Amniotic epithelial cell (primary cell): ENCODE measurements at regions not wholly inside any gene's neighbourhood (a gene's known extent, or its start where the extent isn't known, plus 50 kb on each side); places are given as distances from the start of the nearest gene placed in this dataset.
A peak's percentile ranks its signal among the peaks of the same experiment; 100 is the strongest.

Source experiments
- DNase-seq: peaks from one replicate; pipeline ENCODE4 v3.0.0-alpha.2; 2010; ENCODE audit warnings: low read depth

DNA sequence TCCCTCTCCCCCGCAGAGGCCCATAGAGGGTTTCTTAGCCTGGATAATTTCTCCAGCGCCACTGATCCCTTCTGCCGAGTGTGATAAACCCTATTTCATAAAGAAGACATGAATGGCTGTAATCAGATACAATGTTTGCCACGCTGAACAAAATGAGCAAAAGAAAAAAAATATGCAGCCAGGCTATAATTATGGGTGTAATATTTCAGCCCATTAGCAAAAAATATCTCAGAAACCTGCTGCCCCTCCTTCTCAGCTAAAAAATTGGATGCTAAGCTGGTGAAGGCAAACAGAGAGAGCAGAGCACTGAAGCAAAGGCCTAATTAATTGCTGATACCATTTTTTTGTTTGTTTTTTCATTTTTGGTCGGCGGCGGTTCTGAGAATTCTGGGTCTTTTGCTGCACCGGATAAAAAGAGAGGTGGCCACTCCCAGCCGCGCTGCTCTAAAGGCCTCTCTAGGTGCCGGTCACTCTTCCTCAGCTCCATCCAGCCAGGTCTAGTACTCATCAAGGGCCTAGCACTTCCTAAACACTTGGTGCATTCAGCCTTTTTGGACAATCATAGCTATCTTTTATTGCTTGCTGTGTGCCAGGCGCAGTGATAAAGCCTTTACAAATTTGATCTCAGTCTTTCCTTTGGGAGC lies 128.7 kb upstream of the TLE3 start:
- DNase-seq: no peak

DNA sequence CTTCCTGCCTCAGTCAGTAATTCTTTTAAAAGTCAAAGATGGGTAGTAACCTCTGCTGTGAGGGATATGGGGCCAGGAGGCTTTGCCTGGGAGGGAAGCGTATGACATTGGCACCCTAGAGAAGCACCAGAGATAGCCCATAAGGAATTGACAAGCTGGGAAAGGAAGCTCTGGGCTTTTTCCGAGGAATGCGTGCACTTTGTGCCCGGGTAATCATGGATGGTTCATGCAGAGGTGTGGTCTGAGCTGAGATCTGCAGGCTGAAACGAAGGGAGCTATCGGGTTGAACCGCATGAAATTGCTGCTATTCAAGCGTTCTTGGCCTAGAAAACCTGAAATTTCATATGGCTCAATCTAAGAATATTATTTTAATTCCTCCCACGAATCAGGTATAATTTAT lies 127.7 kb upstream of the TLE3 start:
- no peak for DNase-seq

DNA sequence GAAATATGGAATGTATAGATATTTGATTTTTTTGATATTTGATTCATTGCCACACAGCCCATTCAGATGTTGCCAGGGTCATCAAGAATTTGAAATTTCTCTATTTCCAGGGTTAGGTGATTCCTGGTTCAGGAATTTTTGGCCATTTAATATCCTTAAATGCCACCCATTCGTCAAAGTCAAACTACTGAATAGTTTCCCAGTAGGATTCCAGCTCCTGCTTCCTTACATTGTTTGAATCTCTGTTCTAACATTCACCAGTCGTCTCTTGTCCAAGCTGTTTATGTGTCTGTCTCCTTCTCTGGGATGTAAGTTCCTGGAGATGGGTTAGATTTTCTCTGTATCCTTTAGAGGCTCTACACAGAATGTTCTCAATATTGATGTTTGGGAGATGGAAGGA lies 124.9 kb upstream of the TLE3 start:
- DNase-seq: peak; percentile 35

DNA sequence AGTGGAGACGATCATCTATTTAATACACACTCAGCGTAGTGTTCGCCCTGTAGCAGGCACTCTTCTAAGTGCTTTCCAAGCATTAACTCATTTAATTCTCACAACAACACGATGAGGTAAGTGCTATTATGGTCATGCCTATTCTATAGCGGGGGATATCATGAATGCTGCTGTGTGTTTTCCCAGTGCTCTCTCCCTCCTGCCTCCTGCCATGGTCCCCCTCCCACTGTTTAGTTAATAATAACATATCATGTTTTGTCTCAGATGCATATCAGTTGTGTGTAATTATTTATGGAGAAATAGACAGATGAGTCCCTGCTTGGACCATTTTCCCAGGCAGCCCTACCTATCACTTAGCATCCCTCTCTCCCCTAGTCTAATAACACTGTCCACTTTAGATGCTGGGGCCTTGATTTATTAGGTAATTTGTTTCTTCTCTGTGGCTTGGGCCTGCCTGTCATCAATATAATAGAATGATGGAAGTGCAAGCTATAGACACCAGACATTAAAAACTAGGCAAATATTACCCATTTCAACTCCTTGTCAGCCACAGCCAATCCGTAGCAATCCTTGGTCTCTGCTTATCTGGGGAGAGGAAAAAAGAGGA lies 122.9 kb upstream of the TLE3 start:
- DNase-seq: no peak

DNA sequence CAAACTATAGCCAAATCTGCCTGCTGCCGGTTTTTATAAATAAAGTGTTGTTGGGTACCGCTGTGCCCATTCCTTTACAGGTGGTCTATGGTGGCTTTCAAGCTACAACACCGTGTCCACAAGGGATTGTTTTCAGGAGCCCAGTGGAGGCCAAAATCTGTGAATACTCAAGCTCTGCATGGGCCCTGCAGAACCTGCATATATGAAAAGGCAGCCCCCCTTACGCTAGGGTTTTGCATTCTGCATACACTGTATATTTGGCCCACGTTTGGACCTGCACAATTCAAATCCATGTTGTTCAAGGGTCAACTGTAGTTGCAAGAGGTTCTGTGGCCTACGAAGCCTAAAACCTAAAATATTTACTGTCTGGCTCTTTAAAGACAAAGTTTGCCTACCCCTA lies 122.2 kb upstream of the TLE3 start:
- no peak for DNase-seq

DNA sequence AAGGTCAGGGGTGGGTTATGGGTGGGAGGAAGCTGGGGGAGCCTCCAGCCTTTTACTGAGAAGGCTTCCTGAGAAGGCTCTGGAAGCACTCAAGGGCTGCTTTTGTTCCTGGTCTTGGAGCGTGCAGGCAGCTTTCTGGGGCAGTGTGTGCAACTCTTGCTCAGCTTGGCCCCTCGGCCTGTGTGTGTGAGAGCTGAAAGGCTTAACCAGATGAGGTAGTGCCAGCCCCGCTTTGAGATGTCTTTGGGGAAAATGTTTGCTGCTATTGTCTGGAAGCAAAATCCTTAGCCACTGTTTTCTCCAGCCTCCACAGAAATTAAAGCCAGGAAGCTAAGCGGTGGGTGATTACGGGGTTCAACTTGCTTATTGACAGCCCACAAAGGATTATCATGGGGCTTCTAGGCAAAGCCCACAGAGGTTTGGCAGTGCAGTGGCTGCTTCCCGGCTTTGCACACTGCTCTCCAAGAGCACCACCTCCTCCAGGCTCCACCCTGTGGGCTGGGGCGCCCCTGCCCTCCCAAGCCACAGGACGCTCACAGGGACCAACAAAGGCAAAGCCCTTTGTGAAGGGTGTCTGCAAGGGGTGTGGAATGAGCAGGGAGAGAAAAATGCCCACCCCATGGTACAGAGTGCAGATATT lies 121.7 kb upstream of the TLE3 start:
- no peak for DNase-seq

DNA sequence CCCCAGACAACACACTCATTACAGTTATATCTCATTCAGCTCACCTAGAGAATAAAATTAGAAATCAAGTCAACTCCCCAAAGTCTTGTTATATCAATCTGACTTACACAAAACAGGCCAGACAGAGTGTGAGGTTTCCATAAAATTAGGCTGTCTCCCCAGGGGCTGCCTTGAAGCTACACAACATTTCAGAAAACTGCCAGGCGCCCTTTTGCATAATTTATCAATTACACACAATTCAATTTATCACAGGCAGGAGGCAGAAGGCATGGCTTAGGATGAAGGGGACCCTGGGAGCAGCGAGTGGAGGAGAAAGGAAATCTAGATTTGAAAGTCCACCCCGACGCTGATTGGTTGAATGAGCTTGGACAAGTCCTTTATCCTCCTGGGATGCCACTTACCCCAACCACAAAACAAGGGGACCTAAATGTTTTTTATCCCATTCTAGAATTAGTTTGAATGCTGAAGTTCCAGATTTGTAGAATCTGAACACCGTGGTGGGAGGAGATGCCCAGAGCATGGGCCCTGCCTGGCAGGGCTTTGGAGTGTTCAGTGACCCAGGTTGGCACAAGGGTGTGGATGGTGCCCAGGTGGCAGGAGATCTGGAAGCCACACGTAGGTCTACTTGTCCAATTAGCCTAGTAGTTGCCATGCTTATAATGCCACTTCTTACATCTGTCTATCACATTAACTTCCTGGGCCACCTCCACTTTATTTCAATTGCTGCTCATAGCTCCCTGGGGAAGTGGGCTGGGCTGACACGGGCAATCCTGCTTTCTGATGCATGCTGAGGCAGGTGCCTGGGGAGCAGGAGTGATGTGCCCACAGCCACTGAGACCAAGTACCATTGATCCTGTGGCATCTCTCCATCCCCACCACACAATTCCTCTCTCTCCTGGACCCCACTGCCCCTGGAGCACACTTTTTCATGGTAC lies 119.8 kb upstream of the TLE3 start:
- no peak for DNase-seq

DNA sequence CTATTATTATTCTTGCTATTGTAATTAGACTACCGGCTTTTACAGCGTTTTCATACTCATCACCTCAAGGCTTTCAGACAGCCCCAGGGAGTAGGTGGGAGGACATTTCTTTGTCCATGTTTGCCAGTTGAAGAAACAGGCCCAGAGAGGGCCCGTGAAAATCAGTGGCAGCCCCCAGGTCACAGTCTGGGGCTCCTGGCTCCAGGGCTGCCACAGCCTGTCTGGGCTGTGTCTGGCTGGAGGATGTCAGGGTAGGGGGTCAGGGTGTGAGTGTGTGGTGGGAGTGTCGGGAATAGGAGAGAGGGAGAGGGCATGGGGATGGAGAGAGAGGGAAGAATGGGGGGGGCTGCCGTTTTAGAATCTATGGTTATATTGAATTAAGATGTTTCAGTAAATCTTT lies 118.2 kb upstream of the TLE3 start:
- no peak for DNase-seq

DNA sequence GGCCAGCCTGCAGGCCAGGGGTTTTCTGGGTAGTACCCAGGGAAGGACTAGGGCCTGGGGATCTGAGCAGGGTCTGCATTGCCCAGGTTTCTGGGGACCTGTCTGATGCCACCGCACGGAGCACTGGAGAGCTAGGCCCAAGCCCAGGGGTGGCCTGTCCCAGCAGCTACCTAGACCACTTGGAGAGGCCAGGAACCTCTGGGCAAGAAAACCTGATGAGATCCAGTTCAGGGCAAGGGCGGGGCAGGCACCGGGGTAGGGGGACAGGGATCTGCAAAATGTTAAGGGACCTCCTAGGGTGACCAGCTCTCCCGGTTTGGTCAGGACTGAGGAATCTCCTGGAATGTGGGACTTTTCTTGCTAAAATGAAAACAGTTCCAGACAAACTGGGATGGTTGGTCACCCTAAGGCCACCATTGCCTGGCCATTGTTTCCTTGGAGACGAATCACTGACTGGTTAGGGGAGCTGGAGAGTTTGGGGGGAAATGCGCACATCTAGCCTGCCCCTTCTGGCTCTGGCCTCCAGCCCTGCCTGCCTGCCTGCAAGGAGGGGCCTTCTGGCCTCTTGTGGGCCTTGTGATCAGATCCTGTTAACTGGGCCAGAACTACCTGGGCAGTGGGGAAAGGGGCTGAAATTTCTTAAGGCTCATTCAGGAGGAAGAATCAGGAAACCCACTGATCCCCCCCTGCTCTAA lies 117.4 kb upstream of the TLE3 start:
- DNase-seq: no peak

DNA sequence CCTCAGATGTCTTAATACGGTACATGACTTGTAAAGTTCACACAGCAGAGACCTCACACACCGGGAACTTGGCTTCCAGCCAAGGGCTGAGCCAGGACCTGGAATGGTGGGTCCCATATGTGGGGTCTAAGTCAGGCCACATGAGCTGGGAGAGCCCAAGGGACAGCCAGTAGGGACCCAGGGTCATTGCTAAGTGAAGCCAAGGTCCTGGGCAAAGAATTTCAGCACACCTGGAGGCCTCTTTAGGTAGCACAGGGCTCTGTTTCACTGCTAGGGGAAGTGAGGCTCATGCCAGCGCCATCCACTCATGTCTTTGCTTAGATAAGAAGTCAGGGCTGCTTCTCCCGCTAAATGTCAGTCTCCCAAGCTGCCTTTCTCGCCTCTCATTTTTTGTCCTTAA lies 116.6 kb upstream of the TLE3 start:
- DNase-seq: no peak

DNA sequence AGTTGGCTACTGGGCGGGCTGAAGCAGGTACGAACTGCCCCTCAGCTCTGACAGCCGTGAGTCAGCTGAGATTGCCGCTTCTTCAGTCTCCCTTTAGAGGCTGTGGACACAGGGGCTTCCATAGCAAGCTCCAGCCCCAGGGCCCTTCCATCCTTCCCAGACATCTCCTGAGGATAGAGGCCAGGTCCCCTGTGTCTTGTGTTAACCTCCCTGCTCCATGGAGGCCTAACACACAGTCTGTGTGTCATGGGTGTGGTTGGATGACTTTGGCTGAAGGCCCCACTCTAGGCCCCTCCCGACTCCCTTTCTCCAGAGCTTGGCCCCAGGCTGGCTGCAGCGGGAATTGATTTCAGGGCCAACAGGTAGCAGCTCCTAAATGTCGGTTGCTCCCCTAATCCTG lies 116.1 kb upstream of the TLE3 start:
- no peak for DNase-seq

DNA sequence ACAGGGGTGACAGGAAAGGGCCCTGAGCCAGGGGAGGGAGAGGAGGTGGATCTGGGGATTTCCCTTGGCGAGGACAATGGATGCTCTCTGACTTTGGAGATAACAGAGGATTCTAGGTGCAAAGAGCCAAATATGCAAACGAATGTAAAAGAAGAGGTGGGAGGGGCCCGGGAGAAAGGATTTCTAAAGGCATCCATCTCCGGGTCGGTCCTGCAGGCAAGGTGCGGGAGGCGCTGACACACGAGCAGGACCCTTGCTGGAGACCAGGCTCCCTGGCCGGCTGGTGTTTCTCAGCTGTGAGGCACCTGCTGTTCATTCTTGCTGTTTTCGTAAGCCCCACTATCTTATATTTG lies 115.2 kb upstream of the TLE3 start:
- no peak for DNase-seq

DNA sequence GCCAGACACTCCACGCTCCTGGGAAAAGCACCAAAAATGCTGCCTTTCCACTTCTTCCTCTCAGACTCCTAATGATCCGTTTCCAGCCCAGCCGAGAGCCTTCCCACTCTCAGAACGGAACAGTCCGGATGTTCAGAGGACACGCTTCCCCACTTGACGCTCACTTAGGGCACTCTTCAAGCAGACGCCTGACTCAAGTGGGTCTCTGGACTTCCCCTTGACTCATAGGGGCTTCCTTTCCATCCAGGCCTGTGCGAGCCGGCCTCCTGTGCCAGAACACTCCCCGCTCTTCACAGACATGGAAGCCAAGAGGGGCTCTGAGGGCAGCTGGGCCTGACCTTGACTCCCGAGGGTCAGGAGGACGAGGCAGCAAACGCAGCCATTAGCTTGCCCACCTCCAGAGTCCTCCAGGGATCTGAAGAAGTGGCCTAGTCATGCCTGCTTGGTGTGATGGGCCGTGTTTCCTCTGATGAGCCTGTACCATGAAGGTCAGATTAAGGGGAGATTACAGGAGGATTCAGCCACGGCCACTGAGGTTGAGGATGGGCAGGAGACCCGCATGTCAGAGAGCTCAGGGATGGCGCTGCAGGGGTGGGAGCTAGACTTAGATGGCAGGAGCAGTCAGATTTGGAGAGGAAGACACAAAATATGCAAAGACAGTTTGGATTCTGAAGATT lies 114.7 kb upstream of the TLE3 start:
- DNase-seq: no peak

DNA sequence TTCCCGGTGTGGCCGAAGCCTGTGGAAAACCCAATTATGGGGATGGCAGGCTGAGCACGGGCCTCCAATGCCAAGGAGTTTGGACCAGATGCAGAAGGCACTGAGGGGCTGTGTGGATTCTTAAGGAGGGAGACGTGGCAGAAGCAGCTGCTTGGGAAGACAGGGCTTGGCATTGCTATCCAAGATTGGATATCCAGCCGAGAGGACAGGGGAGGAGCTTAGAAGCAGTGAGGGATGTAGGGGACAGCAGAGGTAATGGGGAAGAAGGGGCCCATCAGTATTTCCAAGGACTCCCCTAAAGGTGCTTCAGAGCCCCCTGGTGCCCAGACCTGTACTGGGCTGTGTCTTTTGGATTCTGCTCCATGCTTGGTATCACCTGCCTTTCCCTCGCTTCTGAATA lies 112.8 kb upstream of the TLE3 start:
- DNase-seq: no peak

DNA sequence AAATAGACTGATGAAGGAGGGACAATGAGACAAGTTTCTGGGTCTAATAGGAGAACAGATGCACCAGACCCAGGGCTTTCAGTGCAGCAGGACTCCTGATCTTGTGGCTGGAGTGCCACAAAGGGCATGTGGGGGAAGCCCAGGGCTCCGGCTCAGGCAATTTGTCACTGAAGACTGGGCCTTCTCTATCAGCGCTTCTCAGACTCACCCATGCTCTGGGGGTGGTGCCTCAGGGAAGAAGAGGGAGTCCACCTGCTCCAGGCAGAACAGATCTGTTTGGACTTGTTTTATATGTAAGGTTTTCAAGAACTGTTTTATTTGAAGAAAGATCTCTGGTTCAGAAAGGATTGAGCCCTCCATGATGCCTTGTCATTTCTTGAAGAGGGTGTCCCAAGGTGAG lies 112.4 kb upstream of the TLE3 start:
- no peak for DNase-seq

DNA sequence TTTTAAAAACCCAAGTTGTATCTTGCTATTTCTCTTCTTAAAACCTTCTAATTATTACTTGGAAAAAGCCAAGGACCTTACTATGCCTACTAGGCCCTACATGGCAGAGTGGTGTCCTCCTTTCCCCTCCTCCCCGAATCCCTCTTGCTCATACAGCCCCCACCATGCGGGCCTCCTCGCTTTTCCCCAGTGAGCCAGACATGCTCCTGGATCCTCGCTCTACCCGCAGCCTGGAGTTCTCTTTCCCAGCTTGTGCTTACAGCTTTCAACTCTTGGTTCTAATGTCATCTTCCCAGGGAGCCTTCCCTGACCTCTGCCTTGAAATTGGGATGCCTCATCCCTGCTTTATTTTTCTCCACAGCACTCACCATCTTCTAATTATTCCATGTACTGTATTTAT lies 111.8 kb upstream of the TLE3 start:
- no peak for DNase-seq

DNA sequence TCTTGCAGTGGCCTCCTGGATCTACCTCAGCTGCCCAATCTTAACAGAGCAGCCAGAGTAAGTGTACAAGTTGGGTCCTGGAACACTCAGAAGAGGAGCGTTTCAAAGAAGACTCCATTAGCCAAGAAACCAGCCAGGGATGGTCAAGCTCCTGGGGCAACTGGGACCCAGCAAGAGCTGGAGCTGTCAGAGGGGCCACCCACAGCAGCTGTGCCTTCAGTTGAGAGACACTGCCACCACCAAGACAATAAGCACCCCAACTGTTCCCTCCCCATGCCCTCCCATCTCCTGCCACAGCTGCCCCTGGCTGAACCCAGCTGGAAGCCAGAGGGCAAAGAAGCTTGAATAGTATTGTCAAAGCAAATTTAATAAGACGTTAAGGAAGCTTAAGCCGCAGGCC lies 110.6 kb upstream of the TLE3 start:
- no peak for DNase-seq

DNA sequence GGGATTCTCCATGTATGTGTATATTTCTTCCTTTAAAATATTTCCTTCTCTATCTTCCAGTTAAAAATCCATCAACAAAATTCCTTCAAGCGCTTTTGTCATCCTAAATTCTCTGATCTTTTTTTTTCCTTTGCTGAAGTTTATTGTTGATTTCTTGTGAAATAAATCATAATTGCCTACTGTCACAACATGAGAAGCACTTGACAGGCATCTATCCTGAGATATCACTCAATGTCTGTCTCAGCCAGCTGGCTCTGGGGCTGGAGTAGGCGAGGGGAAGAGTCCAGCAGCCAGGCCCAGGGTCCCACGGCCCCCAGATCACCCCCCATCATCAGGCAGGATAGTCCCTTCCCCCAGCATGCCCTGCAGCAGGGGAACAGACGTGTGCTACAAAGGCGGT lies 109.0 kb upstream of the TLE3 start:
- DNase-seq: no peak

DNA sequence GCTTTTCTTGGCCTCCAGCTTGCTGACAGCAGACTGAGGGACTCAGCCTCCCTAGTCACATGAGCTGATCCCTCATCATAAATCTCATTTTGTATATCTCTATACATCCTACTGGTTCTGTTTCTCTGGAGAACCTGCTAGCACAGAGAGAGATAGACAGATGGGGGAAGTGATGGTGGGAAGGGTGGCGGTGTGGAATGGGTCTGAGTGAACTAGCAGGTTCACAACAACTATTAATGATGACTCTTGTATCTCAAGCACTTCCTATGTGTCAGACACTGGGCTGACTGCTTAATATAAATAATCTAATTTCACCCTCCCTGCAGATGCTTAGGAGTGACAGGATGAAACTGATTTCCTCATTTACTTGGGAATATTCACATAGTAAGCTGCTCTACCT lies 106.9 kb upstream of the TLE3 start:
- DNase-seq: peak; percentile 17

DNA sequence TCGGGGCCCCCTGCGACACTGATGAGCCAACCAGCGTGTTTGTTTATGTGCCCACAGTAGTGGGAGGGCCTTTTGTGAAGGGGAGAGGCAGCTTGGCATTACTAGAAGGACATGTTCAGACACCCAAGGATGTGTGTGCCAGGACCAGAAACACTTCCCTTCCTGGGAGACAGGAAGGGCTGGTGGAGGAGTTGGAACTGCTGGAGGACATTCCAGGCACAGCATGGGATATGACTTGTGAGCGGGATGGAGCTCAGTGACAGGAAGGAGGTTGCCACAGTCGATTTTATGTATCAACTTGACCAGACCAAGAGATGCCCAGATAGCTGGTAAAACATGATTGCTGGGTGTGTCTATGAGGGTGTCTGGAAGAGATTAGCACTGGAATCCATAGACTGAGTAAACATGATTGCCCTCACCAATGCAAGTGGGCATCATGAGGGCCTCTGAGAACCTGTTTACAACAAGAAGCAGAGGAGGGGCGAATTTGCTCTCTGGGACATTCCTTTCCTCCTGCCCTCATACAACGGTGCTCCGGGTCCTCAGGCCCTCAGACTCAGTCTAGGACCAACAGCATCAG lies 106.4 kb upstream of the TLE3 start:
- DNase-seq: no peak

DNA sequence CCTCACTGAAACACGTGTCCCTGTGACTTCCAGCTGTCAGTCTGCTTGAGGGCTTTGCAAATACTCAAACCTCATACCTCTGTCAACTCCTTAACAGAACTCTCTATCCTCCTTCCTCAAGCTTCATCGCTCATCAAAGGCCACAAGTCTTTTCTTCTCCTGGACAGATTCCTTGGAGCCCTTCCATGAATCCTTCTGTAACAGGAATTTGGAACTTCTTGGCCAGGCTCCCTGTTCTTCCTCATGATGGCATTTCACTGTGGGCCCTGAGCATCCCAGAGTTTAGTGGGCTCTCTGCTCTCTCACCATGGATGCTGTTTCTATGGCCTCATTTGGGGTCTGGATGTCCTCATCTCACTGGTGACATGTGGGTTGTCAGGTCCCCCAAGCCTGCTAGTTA lies 105.0 kb upstream of the TLE3 start:
- DNase-seq: no peak

DNA sequence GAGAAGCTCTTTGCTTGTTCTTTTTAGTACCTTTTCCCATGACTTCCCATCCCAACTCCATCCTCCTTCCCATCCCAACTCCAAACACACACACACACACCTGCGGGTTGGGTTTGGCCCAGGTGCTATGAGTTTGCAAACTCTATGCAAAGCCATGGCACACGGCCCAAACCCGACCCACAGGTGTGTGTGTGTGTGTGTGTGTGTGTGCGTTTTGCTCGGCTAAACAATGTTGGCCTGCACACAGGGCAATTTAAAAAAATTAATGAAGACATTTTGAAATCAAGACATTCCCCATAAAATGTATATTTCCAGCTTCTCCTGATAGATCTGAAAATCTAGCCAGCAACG lies 103.7 kb upstream of the TLE3 start:
- no peak for DNase-seq
